Omental fat pad (tissue), 3 donors: ENCODE measurements at regions not wholly inside any gene's neighbourhood (a gene's known extent, or its start where the extent isn't known, plus 50 kb on each side); places are given as distances from the start of the nearest gene placed in this dataset.

Experiments used
- ATAC-seq: fragments of 150-250 bp; one replicate; pipeline ENCODE4 v1.9.1; 2016; ENCODE audit warnings: mild to moderate bottlenecking, moderate library complexity; ENCODE audit not compliant: low FRiP score
- DNase-seq: peaks from one replicate; pipeline ENCODE4 v3.0.0-alpha.2; 2019; ENCODE audit warnings: low spot score
- TF ChIP-seq, protein P1 (sequence below), 3 donors: fragments of 450-650 bp; IDR thresholded peaks; one replicate each; pipeline ENCODE4 v1.5.1; 2016 to 2017; ENCODE audit warnings: antibody characterized with exemption in 3 of 3, mild to moderate bottlenecking in 3 of 3, moderate library complexity in 2 of 3

- DNase-seq = no peak
- ATAC-seq = no peak
- TF ChIP-seq, protein P1, sequence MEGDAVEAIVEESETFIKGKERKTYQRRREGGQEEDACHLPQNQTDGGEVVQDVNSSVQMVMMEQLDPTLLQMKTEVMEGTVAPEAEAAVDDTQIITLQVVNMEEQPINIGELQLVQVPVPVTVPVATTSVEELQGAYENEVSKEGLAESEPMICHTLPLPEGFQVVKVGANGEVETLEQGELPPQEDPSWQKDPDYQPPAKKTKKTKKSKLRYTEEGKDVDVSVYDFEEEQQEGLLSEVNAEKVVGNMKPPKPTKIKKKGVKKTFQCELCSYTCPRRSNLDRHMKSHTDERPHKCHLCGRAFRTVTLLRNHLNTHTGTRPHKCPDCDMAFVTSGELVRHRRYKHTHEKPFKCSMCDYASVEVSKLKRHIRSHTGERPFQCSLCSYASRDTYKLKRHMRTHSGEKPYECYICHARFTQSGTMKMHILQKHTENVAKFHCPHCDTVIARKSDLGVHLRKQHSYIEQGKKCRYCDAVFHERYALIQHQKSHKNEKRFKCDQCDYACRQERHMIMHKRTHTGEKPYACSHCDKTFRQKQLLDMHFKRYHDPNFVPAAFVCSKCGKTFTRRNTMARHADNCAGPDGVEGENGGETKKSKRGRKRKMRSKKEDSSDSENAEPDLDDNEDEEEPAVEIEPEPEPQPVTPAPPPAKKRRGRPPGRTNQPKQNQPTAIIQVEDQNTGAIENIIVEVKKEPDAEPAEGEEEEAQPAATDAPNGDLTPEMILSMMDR (IDR thresholded peaks at IDR 0.05) = no peak
Observed at GRCh38 chr11:133762538-133762937, 82.8 kb downstream of the SPATA19 start.

DNA sequence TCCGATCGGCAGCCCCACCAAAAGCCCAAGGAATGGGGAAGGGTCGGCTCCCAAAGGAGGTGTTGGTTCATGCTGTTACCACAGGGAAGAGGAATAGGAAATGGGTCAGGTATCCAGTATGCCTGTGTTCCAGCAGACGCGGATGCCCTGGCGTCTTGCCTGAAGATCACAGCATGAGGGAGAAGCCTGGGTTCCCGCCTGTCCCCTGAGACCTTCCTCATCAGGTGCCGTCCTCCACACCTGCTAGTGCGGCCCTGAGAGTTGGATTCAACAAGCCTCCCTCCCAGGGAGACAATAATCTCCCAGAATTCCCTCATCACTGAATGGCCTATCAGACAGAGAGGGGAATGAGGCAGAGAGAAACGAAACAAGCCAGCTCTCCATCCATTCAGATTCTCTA lies 92.2 kb downstream of the SPATA19 start:
- DNase-seq (no peak), ATAC-seq (no peak)
- TF ChIP-seq, protein P1 (IDR thresholded peaks at IDR 0.05) = no peak

GRCh38 chr11:133749841-133750240 lies 95.5 kb downstream of the SPATA19 start:
- TF ChIP-seq, protein P1 (IDR thresholded peaks at IDR 0.05) = no peak
- DNase-seq = no peak
- ATAC-seq = no peak

DNA sequence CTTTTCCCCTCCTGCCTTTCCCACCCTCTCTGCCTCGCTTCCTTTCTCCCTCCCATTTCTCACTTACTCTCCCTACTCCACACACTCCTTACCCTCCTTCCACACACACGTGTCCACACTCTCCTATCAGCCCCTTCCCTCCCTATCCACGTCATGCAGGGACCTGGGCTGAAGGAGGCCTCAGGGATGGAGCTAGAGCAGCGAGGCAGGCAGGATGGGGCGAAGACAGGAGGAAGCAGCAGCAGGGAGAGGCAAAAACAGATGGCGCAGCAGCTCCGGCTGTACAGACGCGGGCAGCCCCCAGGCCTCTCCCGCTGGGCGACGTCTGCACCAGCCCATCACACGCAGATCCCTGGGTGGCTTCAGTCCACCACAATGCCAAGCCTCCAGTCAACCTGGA lies 97.9 kb downstream of the SPATA19 start:
- no peak for ATAC-seq
- no peak for DNase-seq
- TF ChIP-seq, protein P1 (IDR thresholded peaks at IDR 0.05) = no peak

- TF ChIP-seq, protein P1 (IDR thresholded peaks at IDR 0.05) = no peak
- no peak for DNase-seq
- no peak for ATAC-seq
Observed at GRCh38 chr11:133746663-133747306, 98.5 kb downstream of the SPATA19 start.

DNA sequence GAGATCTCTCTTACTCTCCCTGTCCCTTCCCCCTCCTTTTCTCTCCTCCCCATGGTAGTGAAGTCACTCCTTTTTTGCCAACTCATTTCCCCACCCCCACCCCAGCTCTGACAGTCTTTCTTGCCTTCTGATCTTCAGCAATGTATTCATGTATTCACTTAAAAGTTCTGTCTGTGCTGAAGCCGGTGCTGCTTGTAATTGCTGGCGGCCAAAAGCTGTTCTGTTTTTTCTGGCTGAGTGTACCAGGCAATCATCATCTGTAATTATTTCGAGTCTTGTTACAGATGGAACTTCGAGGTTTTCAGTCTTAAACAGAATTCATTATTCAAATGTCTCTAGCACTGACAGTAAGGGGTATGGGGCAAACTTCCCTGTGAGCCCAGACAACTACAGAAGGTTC lies 99.5 kb downstream of the SPATA19 start:
- ATAC-seq = no peak
- TF ChIP-seq, protein P1 (IDR thresholded peaks at IDR 0.05) = no peak
- DNase-seq = no peak

GRCh38 chr11:133742353-133742752 lies 103.0 kb downstream of the SPATA19 start:
- no peak for DNase-seq
- ATAC-seq = no peak
- TF ChIP-seq, protein P1 (IDR thresholded peaks at IDR 0.05) = no peak
